Retinal pigment epithelial cell (primary cell): ENCODE measurements at regions not wholly inside any gene's neighbourhood (a gene's known extent, or its start where the extent isn't known, plus 50 kb on each side); places are given as distances from the start of the nearest gene placed in this dataset.

Experiments
- DNase-seq: peaks from one replicate; pipeline ENCODE4 v3.0.0-alpha.2; 2010; ENCODE audit warnings: low read depth
- H3K4me3 ChIP-seq: 2 replicates; pipeline ENCODE4 v1.5.1; 2011; ENCODE audit warnings: mild to moderate bottlenecking, low read length, control low read depth, moderate library complexity
- CTCF ChIP-seq: conservative IDR thresholded peaks from 2 replicates; pipeline ENCODE4 v1.5.1; 2011; ENCODE audit warnings: low read depth, low read length, control low read depth, inconsistent platforms

DNA sequence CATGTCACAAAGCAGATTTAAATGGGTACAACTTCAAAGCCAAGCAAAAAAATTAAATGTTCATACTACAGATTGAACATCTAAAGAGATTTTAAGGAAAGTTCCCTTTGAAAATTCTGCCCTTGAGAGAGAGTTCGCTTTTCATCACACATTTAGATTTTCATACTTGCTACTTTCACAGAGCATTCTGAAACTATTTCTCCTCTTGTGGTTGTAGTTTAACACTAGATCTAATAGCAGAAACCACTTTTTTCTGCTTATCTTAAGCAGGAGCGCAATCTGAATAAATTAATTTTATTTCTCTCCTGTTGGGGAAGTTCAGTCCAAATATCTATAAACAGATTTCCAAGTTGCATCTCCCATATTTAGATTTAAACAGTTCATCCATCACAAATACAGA is 173.3 kb upstream of the RASA1 start:
- DNase-seq: no peak
- no peak for TF ChIP-seq CTCF
- no peak overlapping the region for H3K4me3 ChIP-seq

DNA sequence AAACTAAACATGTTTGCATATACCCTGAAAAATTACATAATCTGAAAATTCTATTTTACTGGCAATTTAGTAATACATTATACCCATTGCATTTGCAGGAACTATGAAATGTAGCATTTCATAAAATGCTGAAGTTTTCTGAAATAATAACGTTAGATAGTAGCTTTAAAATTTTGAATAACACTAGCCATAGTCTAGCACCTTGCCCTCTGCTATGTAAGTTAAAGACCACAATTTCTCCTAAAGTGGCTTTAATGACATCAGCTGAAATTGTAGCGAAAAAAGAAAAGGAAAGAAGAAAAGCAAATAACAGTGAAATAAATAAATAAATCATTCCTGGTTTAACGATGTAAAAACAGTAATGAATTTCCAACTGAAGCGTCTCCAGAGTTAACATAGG is 172.8 kb upstream of the RASA1 start:
- H3K4me3 ChIP-seq: no peak overlapping the region
- TF ChIP-seq CTCF: no peak
- DNase-seq: no peak

- TF ChIP-seq CTCF: no peak
- DNase-seq: no peak
- H3K4me3 ChIP-seq: no peak overlapping the region
Measured at GRCh38 chr5:87095787-87096186, 171.9 kb upstream of the RASA1 start.

GRCh38 chr5:87097664-87098063 is 170.0 kb upstream of the RASA1 start:
- TF ChIP-seq CTCF: no peak
- DNase-seq: no peak
- no peak overlapping the region for H3K4me3 ChIP-seq

GRCh38 chr5:87099291-87099839 is 168.3 kb upstream of the RASA1 start:
- no peak for TF ChIP-seq CTCF
- no peak for DNase-seq
- H3K4me3 ChIP-seq: no peak overlapping the region

- no peak overlapping the region for H3K4me3 ChIP-seq
- DNase-seq: no peak
- TF ChIP-seq CTCF: no peak
Measured at GRCh38 chr5:87099968-87100367, 167.7 kb upstream of the RASA1 start.

GRCh38 chr5:87101321-87101720 is 166.4 kb upstream of the RASA1 start:
- DNase-seq: no peak
- TF ChIP-seq CTCF: no peak
- no peak overlapping the region for H3K4me3 ChIP-seq
